Left lung (tissue), 4 donors: ENCODE measurements at regions not wholly inside any gene's neighbourhood (a gene's known extent, or its start where the extent isn't known, plus 50 kb on each side); places are given as distances from the start of the nearest gene placed in this dataset.
A peak's percentile ranks its signal among the peaks of the same experiment; 100 is the strongest.

Source experiments
- ATAC-seq: fragments of 200-7000 bp; cut with Tn5 transposase; one replicate; pipeline ENCODE4 v1.9.1; 2020; ENCODE audit warnings: moderate library complexity
- DNase-seq, 4 donors: peaks; one replicate each; pipeline ENCODE4 v3.0.0-alpha.2; 2013 to 2020
- H3K27ac ChIP-seq, 2 donors: fragments of 200-600 bp; sonication (generic) in 1 of 2; one replicate each; pipeline versions ENCODE4 v1.5.0 to v1.8.0; 2020 to 2021
- H3K27me3 ChIP-seq, 2 donors: fragments of 200-600 bp; sonication (generic) in 1 of 2; one replicate each; pipeline versions ENCODE4 v1.5.0 to v1.8.0; 2020 to 2021
- H3K36me3 ChIP-seq, 2 donors: fragments of 200-600 bp; sonication (generic) in 1 of 2; one replicate each; pipeline versions ENCODE4 v1.5.0 to v1.8.0; 2020 to 2021
- H3K4me1 ChIP-seq, 2 donors: fragments of 200-600 bp; one replicate each; pipeline ENCODE4 v1.8.0; 2021
- H3K4me3 ChIP-seq, 2 donors: fragments of 200-600 bp; sonication (generic) in 1 of 2; one replicate each; pipeline versions ENCODE4 v1.5.0 to v1.8.0; 2020 to 2021; ENCODE audit warnings: mild to moderate bottlenecking in 1 of 2
- H3K9me3 ChIP-seq, 2 donors: fragments of 200-600 bp; sonication (generic) in 1 of 2; one replicate each; pipeline versions ENCODE4 v1.5.0 to v1.8.0; 2020 to 2021
- CTCF ChIP-seq, 2 donors: fragments of 200-600 bp; sonication (generic) in 1 of 2; IDR thresholded peaks; one replicate each; pipeline versions ENCODE4 v1.5.0 to v1.8.0; 2021; ENCODE audit warnings: antibody characterized with exemption in 2 of 2
- intact Hi-C, 2 donors: fragments of 100-400 bp; cut with DNase I; formaldehyde crosslinking; loops; one replicate each; pipeline versions ENCODE4 v1.11.2 to v1.14.2; 2022
- donor health status: DM: no; HTN: yes; CAD: no.
- donor health status: DM: no; HTN: no; CAD: no.

DNA sequence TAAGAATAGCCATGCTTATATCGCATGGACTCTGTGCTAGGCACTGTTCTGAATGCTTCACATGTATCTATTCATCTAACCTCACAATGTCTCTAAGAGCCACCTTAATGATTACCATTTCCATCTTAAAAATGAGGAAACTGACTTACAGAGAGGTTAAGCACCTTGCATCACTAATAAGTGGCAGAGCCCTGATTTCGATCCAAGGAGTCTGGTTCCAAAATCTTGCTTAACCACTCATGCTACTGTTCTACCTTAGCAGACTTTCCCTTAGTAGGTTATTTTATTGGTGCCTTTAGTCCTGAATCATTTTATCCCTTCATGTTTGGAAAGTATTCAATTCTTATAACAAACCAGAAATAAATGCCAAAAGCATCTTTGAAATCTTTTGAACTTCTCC lies 89.2 kb upstream of the DCBLD2 start:
- no peaks in the 10 kb centered on the region for H3K27me3 ChIP-seq
- no peak for TF ChIP-seq CTCF (IDR thresholded peaks at IDR 0.05)
- no peak overlapping the region for H3K4me3 ChIP-seq
- intact Hi-C loops = no loop called here
- ATAC-seq = peak; percentile 51
- H3K9me3 ChIP-seq = no peaks in the 10 kb centered on the region
- H3K27ac ChIP-seq = no peak overlapping the region
- no peaks in the 10 kb centered on the region for H3K4me1 ChIP-seq
- DNase-seq = no peak
- no peaks in the 10 kb centered on the region for H3K36me3 ChIP-seq

DNA sequence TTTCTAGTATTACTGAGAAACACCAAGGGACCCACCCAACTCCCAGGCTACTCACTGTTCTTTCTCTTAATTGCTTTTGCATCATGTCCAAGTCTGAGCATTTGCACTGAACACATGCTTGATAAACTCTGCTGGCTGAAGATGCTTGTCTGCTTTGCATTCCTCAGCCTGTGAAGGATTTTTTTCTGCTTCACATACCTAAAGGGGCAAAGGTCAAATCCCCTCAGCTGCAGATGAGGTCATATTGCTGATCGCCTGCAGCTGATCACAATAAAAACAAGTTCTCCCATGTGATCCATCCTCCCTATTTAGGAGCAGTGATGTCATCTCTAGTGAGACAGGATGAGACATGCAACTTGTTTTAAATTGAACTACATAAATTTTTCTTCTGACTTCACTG lies 84.6 kb upstream of the DCBLD2 start:
- no peaks in the 10 kb centered on the region for H3K4me1 ChIP-seq
- H3K27ac ChIP-seq = peak overlapping the region in 1 of 2 donors; percentile 8
- no peaks in the 10 kb centered on the region for H3K27me3 ChIP-seq
- intact Hi-C loops = no loop called here
- no peaks in the 10 kb centered on the region for H3K9me3 ChIP-seq
- H3K4me3 ChIP-seq = no peak overlapping the region
- peak in 2 of 4 donors; percentile 18 to 21 for DNase-seq
- ATAC-seq = peak; percentile 69
- TF ChIP-seq CTCF (IDR thresholded peaks at IDR 0.05) = no peak
- no peaks in the 10 kb centered on the region for H3K36me3 ChIP-seq

DNA sequence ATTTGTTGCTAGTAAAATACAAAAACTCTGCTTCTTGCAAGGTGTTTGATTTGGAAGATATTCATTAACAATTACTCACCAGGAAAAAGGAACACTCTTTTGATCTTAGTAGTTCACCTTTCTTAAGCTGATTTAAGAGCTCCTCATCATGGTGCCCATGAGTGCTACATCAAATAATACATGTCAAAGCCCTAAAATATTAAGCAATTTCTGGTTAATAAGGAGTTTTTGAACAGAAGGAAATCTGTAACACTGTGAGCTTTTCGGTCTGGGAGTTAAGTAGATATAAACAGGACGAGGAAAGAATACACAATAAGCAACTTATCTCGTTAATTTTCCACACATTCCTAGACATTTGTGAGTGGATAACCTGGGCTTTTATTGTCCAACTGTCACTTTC lies 83.9 kb upstream of the DCBLD2 start:
- ATAC-seq (peak; percentile 88), DNase-seq (peak in 1 of 4 donors; percentile 8)
- Histone ChIP-seq H3K4me1 (no peaks in the 10 kb centered on the region), H3K36me3 (no peaks in the 10 kb centered on the region), H3K9me3 (no peaks in the 10 kb centered on the region), H3K27me3 (no peaks in the 10 kb centered on the region), H3K4me3 (no peak overlapping the region), H3K27ac (peak overlapping the region in 1 of 2 donors; percentile 8)
- no peak for TF ChIP-seq CTCF (IDR thresholded peaks at IDR 0.05)
- intact Hi-C loops = no loop called here

DNA sequence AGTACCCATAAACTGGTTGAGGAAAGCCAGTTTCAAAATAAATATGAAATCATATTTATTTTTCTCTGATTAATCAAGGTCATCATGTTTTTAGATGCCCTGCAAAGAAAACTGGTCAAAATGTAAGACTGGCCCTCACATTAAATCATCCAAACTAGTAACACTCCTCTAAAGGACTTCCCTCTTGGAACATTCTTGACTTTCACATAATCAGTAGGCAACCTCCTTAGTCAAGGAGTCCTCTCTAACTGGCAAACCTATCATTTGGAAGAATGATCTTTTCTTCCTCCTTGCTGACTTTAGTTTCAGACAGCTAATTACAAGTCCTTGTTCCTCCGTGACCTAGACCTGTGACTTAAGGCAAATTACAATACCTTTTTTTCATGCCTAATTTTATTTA lies 82.5 kb upstream of the DCBLD2 start:
- no peak overlapping the region for H3K4me3 ChIP-seq
- ATAC-seq (no peak), DNase-seq (no peak)
- no peaks in the 10 kb centered on the region for H3K27me3 ChIP-seq
- no peaks in the 10 kb centered on the region for H3K9me3 ChIP-seq
- H3K27ac ChIP-seq = no peak overlapping the region
- intact Hi-C loops = no loop called here
- H3K36me3 ChIP-seq = no peaks in the 10 kb centered on the region
- no peak for TF ChIP-seq CTCF (IDR thresholded peaks at IDR 0.05)
- no peaks in the 10 kb centered on the region for H3K4me1 ChIP-seq

GRCh38 chr3:98982351-98982750 lies 80.9 kb upstream of the DCBLD2 start:
- no peaks in the 10 kb centered on the region for H3K36me3 ChIP-seq
- intact Hi-C loops = no loop called here
- no peak overlapping the region for H3K4me3 ChIP-seq
- no peak for ATAC-seq
- H3K9me3 ChIP-seq = no peaks in the 10 kb centered on the region
- DNase-seq = no peak
- H3K27me3 ChIP-seq = no peaks in the 10 kb centered on the region
- no peak overlapping the region for H3K27ac ChIP-seq
- no peaks in the 10 kb centered on the region for H3K4me1 ChIP-seq
- no peak for TF ChIP-seq CTCF (IDR thresholded peaks at IDR 0.05)
